ENCODE measurements at regions not wholly inside any gene's neighbourhood (a gene's known extent, or its start where the extent isn't known, plus 50 kb on each side); places are given as distances from the start of the nearest gene placed in this dataset.
"Not testable (repeated sequence)": the region's sequence is repeated elsewhere in the genome, so short reads cannot be mapped to it uniquely, and the experiment has no call there.

GRCh38 chr1:34365295-34365694 lies 188.6 kb downstream of the C1orf94 start:
- ChIA-PET CTCF (interaction anchor here (0.9 kb wide), 1 partner anchor 71 kb away, joined by 3 read pairs; no protein-coding TSS in a partner anchor), POLR2A (no interaction called here)
- TF ChIP-seq ZNF384 (IDR thresholded peaks at IDR 0.05) (no peak), NFRKB (IDR thresholded peaks at IDR 0.05) (no peak), HDGF (IDR thresholded peaks at IDR 0.05; ENCODE audit: borderline replicate concordance) (no peak), FOXM1 (IDR thresholded peaks at IDR 0.05; ENCODE audit: borderline replicate concordance) (no peak), CTBP1 (IDR thresholded peaks at IDR 0.05; ENCODE audit: borderline replicate concordance) (no peak), FOXK2 (IDR thresholded peaks at IDR 0.05) (no peak), SUZ12 (IDR thresholded peaks at IDR 0.05) (no peak), PKNOX1 (IDR thresholded peaks at IDR 0.05) (no peak), SP1 (IDR thresholded peaks at IDR 0.05) (no peak), L3MBTL2 (conservative IDR thresholded peaks at IDR 0.05) (no peak), ARNT (IDR thresholded peaks at IDR 0.05) (no peak), TARDBP (IDR thresholded peaks at IDR 0.05) (no peak), ELF4 (IDR thresholded peaks at IDR 0.05) (no peak), LEF1 (IDR thresholded peaks at IDR 0.05; ENCODE audit: borderline replicate concordance) (no peak), BHLHE40 (IDR thresholded peaks at IDR 0.05; ENCODE audit: borderline replicate concordance) (no peak), FOXA1 (IDR thresholded peaks at IDR 0.05) (no peak)
- no peak for DNase-seq (ENCODE audit: extremely low spot score)

- TF ChIP-seq PKNOX1 (IDR thresholded peaks at IDR 0.05) (no peak), SP1 (IDR thresholded peaks at IDR 0.05) (no peak), BHLHE40 (IDR thresholded peaks at IDR 0.05; ENCODE audit: borderline replicate concordance) (no peak), NFRKB (IDR thresholded peaks at IDR 0.05) (no peak), ARNT (IDR thresholded peaks at IDR 0.05) (no peak)
- CTCF ChIA-PET, result no interaction called here
- POLR2A ChIA-PET, result no interaction called here
- DNase-seq (ENCODE audit: extremely low spot score), result no peak
Measured at GRCh38 chr1:34366875-34367624, 190.3 kb downstream of the C1orf94 start.

- ChIA-PET POLR2A (no interaction called here), CTCF (no interaction called here)
- TF ChIP-seq BHLHE40 (IDR thresholded peaks at IDR 0.05; ENCODE audit: borderline replicate concordance) (no peak), FOXA1 (IDR thresholded peaks at IDR 0.05) (no peak), TARDBP (IDR thresholded peaks at IDR 0.05) (no peak), NFRKB (IDR thresholded peaks at IDR 0.05) (no peak), ZNF384 (IDR thresholded peaks at IDR 0.05) (no peak), CTBP1 (IDR thresholded peaks at IDR 0.05; ENCODE audit: borderline replicate concordance) (no peak), ARNT (IDR thresholded peaks at IDR 0.05) (no peak), FOXK2 (IDR thresholded peaks at IDR 0.05) (no peak), SUZ12 (IDR thresholded peaks at IDR 0.05) (no peak), HDGF (IDR thresholded peaks at IDR 0.05; ENCODE audit: borderline replicate concordance) (no peak), FOXM1 (IDR thresholded peaks at IDR 0.05; ENCODE audit: borderline replicate concordance) (no peak), PKNOX1 (IDR thresholded peaks at IDR 0.05) (no peak), SP1 (IDR thresholded peaks at IDR 0.05) (no peak), LEF1 (IDR thresholded peaks at IDR 0.05; ENCODE audit: borderline replicate concordance) (no peak), ELF4 (IDR thresholded peaks at IDR 0.05) (no peak), L3MBTL2 (conservative IDR thresholded peaks at IDR 0.05) (no peak)
- no peak for DNase-seq (ENCODE audit: extremely low spot score)
Measured at GRCh38 chr1:34367954-34368353, 191.2 kb downstream of the C1orf94 start.

- no peak for TF ChIP-seq SP1 (IDR thresholded peaks at IDR 0.05)
- no peak for TF ChIP-seq LEF1 (IDR thresholded peaks at IDR 0.05; ENCODE audit: borderline replicate concordance)
- TF ChIP-seq SUZ12 (IDR thresholded peaks at IDR 0.05), result no peak
- TF ChIP-seq BHLHE40 (IDR thresholded peaks at IDR 0.05; ENCODE audit: borderline replicate concordance), result no peak
- TF ChIP-seq ZNF384 (IDR thresholded peaks at IDR 0.05), result no peak
- DNase-seq (ENCODE audit: extremely low spot score), result no peak
- ChIA-PET CTCF (no interaction called here), POLR2A (no interaction called here)
Measured at GRCh38 chr1:34369701-34370455, 193.2 kb downstream of the C1orf94 start.

GRCh38 chr1:34370748-34371147 lies 194.0 kb downstream of the C1orf94 start:
- TF ChIP-seq NFRKB (IDR thresholded peaks at IDR 0.05) (no peak), FOXA1 (IDR thresholded peaks at IDR 0.05) (no peak), CTBP1 (IDR thresholded peaks at IDR 0.05; ENCODE audit: borderline replicate concordance) (no peak), HDGF (IDR thresholded peaks at IDR 0.05; ENCODE audit: borderline replicate concordance) (no peak), SP1 (IDR thresholded peaks at IDR 0.05) (no peak), ARNT (IDR thresholded peaks at IDR 0.05) (no peak), BHLHE40 (IDR thresholded peaks at IDR 0.05; ENCODE audit: borderline replicate concordance) (no peak), SUZ12 (IDR thresholded peaks at IDR 0.05) (no peak)
- DNase-seq (ENCODE audit: extremely low spot score), result no peak
- ChIA-PET CTCF (no interaction called here), POLR2A (no interaction called here)

- CTCF ChIA-PET; POLR2A ChIA-PET; DNase-seq (ENCODE audit: extremely low spot score): not testable (repeated sequence)
Measured at GRCh38 chr1:34371179-34371578, 194.5 kb downstream of the C1orf94 start.
